GM23338 (cell line): ENCODE measurements at regions not wholly inside any gene's neighbourhood (a gene's known extent, or its start where the extent isn't known, plus 50 kb on each side); places are given as distances from the start of the nearest gene placed in this dataset.

Source experiments
- ATAC-seq: fragments of 200-7000 bp; cut with Tn5 transposase; 3 replicates; pipeline ENCODE4 v1.9.1; 2020
- DNase-seq: peaks from one replicate; pipeline ENCODE4 v3.0.0-alpha.2; 2015; ENCODE audit warnings: low spot score
- H2AFZ ChIP-seq: fragments of 200-600 bp; sonication (generic); 2 replicates; pipeline ENCODE4 v1.8.0; 2016; ENCODE audit warnings: antibody characterized with exemption, mild to moderate bottlenecking, moderate library complexity
- H3F3A ChIP-seq: fragments of 200-600 bp; sonication (generic); replicated peaks from 2 replicates; pipeline ENCODE4 v1.8.0; 2017; ENCODE audit warnings: antibody characterized with exemption, mixed run types, low read depth
- H3K27ac ChIP-seq: fragments of 200-600 bp; sonication (generic); 2 replicates; pipeline ENCODE4 v1.6.1; 2016; ENCODE audit warnings: low read depth
- H3K27me3 ChIP-seq: fragments of 200-600 bp; sonication (generic); 2 replicates; pipeline ENCODE4 v1.8.0; 2016; ENCODE audit warnings: mild to moderate bottlenecking, mixed run types, moderate library complexity; ENCODE audit not compliant: insufficient read depth
- H3K36me3 ChIP-seq: fragments of 200-600 bp; sonication (generic); 2 replicates; pipeline ENCODE4 v1.8.0; 2016; ENCODE audit warnings: mild to moderate bottlenecking; ENCODE audit not compliant: insufficient read depth
- H3K4me1 ChIP-seq: fragments of 200-600 bp; sonication (generic); 2 replicates; pipeline ENCODE4 v1.8.0; 2016; ENCODE audit warnings: mild to moderate bottlenecking, moderate library complexity; ENCODE audit not compliant: insufficient read depth
- H3K4me2 ChIP-seq: fragments of 200-600 bp; sonication (generic); 2 replicates; pipeline ENCODE4 v1.7.1; 2017; ENCODE audit warnings: mixed run types
- H3K4me3 ChIP-seq: fragments of 200-600 bp; sonication (generic); 2 replicates; pipeline ENCODE4 v1.6.1; 2016; ENCODE audit warnings: mixed run types
- H3K79me2 ChIP-seq: fragments of 200-600 bp; sonication (generic); replicated peaks from 2 replicates; pipeline ENCODE4 v1.8.0; 2017; ENCODE audit warnings: mild to moderate bottlenecking; ENCODE audit not compliant: insufficient read depth
- H3K9me2 ChIP-seq: fragments of 200-600 bp; sonication (generic); 2 replicates; pipeline ENCODE4 v1.8.0; 2017; ENCODE audit not compliant: insufficient read depth
- H4K20me1 ChIP-seq: fragments of 200-600 bp; sonication (generic); replicated peaks from 2 replicates; pipeline ENCODE4 v1.8.0; 2017; ENCODE audit warnings: mild to moderate bottlenecking; ENCODE audit not compliant: insufficient read depth
- H3K27ac Mint-ChIP-seq: 2 replicates; pipeline ENCODE4 v1.8.0; 2020; ENCODE audit warnings: inconsistent platforms, mild to moderate bottlenecking, moderate library complexity, mixed read lengths
- H3K27me3 Mint-ChIP-seq: 3 replicates; pipeline ENCODE4 v1.8.0; 2022; ENCODE audit warnings: low read depth, mild to moderate bottlenecking, moderate library complexity, mixed read lengths, inconsistent platforms; ENCODE audit not compliant: insufficient read depth, poor library complexity
- H3K36me3 Mint-ChIP-seq: 3 replicates; pipeline ENCODE4 v1.8.0; 2021; ENCODE audit warnings: low read depth, mild to moderate bottlenecking, inconsistent platforms, moderate library complexity, mixed read lengths
- H3K4me1 Mint-ChIP-seq: 3 replicates; pipeline ENCODE4 v1.8.0; 2020; ENCODE audit warnings: mild to moderate bottlenecking, inconsistent platforms, mixed read lengths
- H3K4me3 Mint-ChIP-seq: 3 replicates; pipeline ENCODE4 v1.8.0; 2021; ENCODE audit warnings: moderate library complexity, mild to moderate bottlenecking, inconsistent platforms, mixed read lengths
- H3K9me3 Mint-ChIP-seq: 3 replicates; pipeline ENCODE4 v1.8.0; 2020; ENCODE audit warnings: moderate library complexity, mild to moderate bottlenecking, inconsistent platforms, mixed read lengths
- EZH2 ChIP-seq: fragments of 200-600 bp; sonication (generic); IDR thresholded peaks from one replicate; pipeline ENCODE4 v1.8.0; 2017; ENCODE audit warnings: antibody characterized with exemption, mild to moderate bottlenecking, low read depth; ENCODE audit not compliant: unreplicated experiment
- EZH2phosphoT487 ChIP-seq: fragments of 200-600 bp; sonication (generic); IDR thresholded peaks from one replicate; pipeline ENCODE4 v1.8.1; 2018; ENCODE audit warnings: antibody characterized with exemption; ENCODE audit not compliant: unreplicated experiment
- JUNB ChIP-seq: IDR thresholded peaks from one replicate; pipeline ENCODE4 v1.6.1; 2016; ENCODE audit warnings: antibody characterized with exemption; ENCODE audit not compliant: unreplicated experiment
- NANOG ChIP-seq: IDR thresholded peaks from 2 replicates; pipeline ENCODE4 v1.6.1; 2016; ENCODE audit warnings: antibody characterized with exemption, borderline replicate concordance
- POLR2AphosphoS5 ChIP-seq: IDR thresholded peaks from 2 replicates; pipeline ENCODE4 v1.6.1; 2016; ENCODE audit warnings: antibody characterized with exemption, low read depth
- STAT1 ChIP-seq: IDR thresholded peaks from one replicate; pipeline ENCODE4 v1.6.1; 2016; ENCODE audit warnings: antibody characterized with exemption; ENCODE audit not compliant: unreplicated experiment
- ZNF114 ChIP-seq: fragments of 250-450 bp; sonication (Bioruptor Pico); IDR thresholded peaks from 2 replicates; pipeline ENCODE4 v1.5.0; 2020; ENCODE audit warnings: mild to moderate bottlenecking, moderate library complexity
- TF ChIP-seq, protein P1 (sequence below): IDR thresholded peaks from 2 replicates; pipeline ENCODE4 v1.6.1; 2016; ENCODE audit warnings: antibody characterized with exemption
- TF ChIP-seq, protein P2 (sequence below): fragments of 250-450 bp; sonication (Bioruptor Pico); IDR thresholded peaks from 2 replicates; pipeline ENCODE4 v1.5.0; 2020; ENCODE audit warnings: mild to moderate bottlenecking, moderate library complexity
- TF ChIP-seq, protein P3 (sequence below), 2 experiments: fragments of 200-600 bp in 1 of 2; sonication (generic) in 1 of 2; conservative IDR thresholded peaks; 2 replicates each; pipeline versions ENCODE4 v1.5.1 to v1.6.1; 2016 to 2017; ENCODE audit warnings: antibody characterized with exemption in 2 of 2, low read depth in 2 of 2, mild to moderate bottlenecking in 2 of 2, moderate library complexity in 1 of 2

DNA sequence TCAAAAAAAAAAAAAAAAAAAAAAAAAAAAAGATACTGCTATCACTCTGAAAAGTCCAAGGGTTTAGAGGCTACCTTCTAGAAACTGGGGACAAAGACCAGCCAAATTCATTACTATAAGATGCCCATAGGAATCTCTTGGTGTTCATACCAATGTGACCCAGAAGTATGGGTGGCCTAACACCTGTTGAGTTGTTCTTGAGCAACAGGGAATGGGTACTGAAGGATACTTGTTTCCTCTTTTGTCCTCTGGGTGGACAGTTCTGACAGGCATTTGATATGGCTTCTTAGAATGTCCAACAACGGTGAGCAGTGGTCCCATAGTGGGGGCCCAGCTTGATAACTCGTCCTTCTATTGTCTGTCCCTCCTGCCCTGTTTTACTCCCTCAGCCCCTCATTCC is 141.4 kb upstream of the PLEKHM1 start:
- DNase-seq = no peak
- H3K27me3 ChIP-seq = no peaks in the 10 kb centered on the region
- Mint-ChIP-seq H3K4me1 (no peaks in the 10 kb centered on the region), H3K4me3 (no peak overlapping the region), H3K27ac (no peak overlapping the region), H3K36me3 (peaks cover 79% of the 10 kb centered on the region), H3K9me3 (peaks cover 8% of the 10 kb centered on the region; the same call in 2 of the 3 replicates), H3K27me3 (peaks cover 9% of the 10 kb centered on the region)
- peaks cover 25% of the 10 kb centered on the region for H4K20me1 ChIP-seq
- no peak overlapping the region for H3K4me2 ChIP-seq
- H3K79me2 ChIP-seq = peaks cover 10% of the 10 kb centered on the region; the same call in 1 of the 2 replicates
- H3K27ac ChIP-seq = no peak overlapping the region
- no peaks in the 10 kb centered on the region for H3K9me2 ChIP-seq
- no peak for TF ChIP-seq NANOG
- TF ChIP-seq EZH2phosphoT487 = no peak
- TF ChIP-seq, protein P1, sequence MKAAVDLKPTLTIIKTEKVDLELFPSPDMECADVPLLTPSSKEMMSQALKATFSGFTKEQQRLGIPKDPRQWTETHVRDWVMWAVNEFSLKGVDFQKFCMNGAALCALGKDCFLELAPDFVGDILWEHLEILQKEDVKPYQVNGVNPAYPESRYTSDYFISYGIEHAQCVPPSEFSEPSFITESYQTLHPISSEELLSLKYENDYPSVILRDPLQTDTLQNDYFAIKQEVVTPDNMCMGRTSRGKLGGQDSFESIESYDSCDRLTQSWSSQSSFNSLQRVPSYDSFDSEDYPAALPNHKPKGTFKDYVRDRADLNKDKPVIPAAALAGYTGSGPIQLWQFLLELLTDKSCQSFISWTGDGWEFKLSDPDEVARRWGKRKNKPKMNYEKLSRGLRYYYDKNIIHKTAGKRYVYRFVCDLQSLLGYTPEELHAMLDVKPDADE = no peak
- TF ChIP-seq, protein P2, sequence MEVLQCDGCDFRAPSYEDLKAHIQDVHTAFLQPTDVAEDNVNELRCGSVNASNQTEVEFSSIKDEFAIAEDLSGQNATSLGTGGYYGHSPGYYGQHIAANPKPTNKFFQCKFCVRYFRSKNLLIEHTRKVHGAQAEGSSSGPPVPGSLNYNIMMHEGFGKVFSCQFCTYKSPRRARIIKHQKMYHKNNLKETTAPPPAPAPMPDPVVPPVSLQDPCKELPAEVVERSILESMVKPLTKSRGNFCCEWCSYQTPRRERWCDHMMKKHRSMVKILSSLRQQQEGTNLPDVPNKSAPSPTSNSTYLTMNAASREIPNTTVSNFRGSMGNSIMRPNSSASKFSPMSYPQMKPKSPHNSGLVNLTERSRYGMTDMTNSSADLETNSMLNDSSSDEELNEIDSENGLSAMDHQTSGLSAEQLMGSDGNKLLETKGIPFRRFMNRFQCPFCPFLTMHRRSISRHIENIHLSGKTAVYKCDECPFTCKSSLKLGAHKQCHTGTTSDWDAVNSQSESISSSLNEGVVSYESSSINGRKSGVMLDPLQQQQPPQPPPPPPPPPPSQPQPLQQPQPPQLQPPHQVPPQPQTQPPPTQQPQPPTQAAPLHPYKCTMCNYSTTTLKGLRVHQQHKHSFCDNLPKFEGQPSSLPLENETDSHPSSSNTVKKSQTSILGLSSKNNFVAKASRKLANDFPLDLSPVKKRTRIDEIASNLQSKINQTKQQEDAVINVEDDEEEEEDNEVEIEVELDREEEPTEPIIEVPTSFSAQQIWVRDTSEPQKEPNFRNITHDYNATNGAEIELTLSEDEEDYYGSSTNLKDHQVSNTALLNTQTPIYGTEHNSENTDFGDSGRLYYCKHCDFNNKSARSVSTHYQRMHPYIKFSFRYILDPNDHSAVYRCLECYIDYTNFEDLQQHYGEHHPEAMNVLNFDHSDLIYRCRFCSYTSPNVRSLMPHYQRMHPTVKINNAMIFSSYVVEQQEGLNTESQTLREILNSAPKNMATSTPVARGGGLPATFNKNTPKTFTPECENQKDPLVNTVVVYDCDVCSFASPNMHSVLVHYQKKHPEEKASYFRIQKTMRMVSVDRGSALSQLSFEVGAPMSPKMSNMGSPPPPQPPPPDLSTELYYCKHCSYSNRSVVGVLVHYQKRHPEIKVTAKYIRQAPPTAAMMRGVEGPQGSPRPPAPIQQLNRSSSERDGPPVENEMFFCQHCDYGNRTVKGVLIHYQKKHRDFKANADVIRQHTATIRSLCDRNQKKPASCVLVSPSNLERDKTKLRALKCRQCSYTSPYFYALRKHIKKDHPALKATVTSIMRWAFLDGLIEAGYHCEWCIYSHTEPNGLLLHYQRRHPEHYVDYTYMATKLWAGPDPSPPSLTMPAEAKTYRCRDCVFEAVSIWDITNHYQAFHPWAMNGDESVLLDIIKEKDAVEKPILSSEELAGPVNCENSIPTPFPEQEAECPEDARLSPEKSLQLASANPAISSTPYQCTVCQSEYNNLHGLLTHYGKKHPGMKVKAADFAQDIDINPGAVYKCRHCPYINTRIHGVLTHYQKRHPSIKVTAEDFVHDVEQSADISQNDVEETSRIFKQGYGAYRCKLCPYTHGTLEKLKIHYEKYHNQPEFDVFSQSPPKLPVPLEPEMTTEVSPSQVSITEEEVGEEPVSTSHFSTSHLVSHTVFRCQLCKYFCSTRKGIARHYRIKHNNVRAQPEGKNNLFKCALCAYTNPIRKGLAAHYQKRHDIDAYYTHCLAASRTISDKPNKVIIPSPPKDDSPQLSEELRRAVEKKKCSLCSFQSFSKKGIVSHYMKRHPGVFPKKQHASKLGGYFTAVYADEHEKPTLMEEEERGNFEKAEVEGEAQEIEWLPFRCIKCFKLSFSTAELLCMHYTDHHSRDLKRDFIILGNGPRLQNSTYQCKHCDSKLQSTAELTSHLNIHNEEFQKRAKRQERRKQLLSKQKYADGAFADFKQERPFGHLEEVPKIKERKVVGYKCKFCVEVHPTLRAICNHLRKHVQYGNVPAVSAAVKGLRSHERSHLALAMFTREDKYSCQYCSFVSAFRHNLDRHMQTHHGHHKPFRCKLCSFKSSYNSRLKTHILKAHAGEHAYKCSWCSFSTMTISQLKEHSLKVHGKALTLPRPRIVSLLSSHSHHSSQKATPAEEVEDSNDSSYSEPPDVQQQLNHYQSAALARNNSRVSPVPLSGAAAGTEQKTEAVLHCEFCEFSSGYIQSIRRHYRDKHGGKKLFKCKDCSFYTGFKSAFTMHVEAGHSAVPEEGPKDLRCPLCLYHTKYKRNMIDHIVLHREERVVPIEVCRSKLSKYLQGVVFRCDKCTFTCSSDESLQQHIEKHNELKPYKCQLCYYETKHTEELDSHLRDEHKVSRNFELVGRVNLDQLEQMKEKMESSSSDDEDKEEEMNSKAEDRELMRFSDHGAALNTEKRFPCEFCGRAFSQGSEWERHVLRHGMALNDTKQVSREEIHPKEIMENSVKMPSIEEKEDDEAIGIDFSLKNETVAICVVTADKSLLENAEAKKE (CRISPR knock-in tag) = no peak
- no peak for TF ChIP-seq ZNF114 (CRISPR knock-in tag)
- TF ChIP-seq, protein P3, sequence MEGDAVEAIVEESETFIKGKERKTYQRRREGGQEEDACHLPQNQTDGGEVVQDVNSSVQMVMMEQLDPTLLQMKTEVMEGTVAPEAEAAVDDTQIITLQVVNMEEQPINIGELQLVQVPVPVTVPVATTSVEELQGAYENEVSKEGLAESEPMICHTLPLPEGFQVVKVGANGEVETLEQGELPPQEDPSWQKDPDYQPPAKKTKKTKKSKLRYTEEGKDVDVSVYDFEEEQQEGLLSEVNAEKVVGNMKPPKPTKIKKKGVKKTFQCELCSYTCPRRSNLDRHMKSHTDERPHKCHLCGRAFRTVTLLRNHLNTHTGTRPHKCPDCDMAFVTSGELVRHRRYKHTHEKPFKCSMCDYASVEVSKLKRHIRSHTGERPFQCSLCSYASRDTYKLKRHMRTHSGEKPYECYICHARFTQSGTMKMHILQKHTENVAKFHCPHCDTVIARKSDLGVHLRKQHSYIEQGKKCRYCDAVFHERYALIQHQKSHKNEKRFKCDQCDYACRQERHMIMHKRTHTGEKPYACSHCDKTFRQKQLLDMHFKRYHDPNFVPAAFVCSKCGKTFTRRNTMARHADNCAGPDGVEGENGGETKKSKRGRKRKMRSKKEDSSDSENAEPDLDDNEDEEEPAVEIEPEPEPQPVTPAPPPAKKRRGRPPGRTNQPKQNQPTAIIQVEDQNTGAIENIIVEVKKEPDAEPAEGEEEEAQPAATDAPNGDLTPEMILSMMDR (conservative IDR thresholded peaks at IDR 0.05; ENCODE audit: low read depth in 2 of 2) = no peak
- no peak for TF ChIP-seq EZH2
- TF ChIP-seq STAT1 = no peak
- TF ChIP-seq POLR2AphosphoS5 = no peak
- no peak for TF ChIP-seq JUNB
- H3F3A ChIP-seq = no peaks in the 10 kb centered on the region
- H3K4me3 ChIP-seq = no peak overlapping the region
- peaks cover 37% of the 10 kb centered on the region for H3K36me3 ChIP-seq
- no peaks in the 10 kb centered on the region for H3K4me1 ChIP-seq
- ATAC-seq = no peak
- H2AFZ ChIP-seq = no peak overlapping the region
